ENCODE measurements at regions not wholly inside any gene's neighbourhood (a gene's known extent, or its start where the extent isn't known, plus 50 kb on each side); places are given as distances from the start of the nearest gene placed in this dataset.

DNA sequence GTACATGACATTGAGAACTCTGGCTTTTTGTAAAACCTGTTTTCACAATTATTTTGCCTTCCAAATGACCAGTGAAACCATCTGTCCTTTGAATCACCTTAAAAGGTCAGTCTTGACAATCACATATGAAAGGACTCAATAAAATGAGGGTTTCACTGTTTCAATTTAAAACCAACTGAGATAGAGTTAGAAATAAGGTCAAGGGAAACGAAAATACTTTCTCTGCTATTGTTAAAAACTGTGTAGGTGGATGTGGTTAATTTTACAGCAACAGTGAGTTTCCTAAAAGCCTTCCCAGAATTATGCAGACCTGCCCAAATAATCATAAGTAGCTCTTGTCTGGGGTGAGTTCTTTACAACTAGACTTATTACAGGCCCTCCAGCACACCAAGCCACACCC lies 839.9 kb downstream of the RAB28 start:
- TF ChIP-seq, protein P1, sequence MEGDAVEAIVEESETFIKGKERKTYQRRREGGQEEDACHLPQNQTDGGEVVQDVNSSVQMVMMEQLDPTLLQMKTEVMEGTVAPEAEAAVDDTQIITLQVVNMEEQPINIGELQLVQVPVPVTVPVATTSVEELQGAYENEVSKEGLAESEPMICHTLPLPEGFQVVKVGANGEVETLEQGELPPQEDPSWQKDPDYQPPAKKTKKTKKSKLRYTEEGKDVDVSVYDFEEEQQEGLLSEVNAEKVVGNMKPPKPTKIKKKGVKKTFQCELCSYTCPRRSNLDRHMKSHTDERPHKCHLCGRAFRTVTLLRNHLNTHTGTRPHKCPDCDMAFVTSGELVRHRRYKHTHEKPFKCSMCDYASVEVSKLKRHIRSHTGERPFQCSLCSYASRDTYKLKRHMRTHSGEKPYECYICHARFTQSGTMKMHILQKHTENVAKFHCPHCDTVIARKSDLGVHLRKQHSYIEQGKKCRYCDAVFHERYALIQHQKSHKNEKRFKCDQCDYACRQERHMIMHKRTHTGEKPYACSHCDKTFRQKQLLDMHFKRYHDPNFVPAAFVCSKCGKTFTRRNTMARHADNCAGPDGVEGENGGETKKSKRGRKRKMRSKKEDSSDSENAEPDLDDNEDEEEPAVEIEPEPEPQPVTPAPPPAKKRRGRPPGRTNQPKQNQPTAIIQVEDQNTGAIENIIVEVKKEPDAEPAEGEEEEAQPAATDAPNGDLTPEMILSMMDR (IDR thresholded peaks at IDR 0.05 in 2 of 3, conservative IDR thresholded peaks at IDR 0.05 in 1 of 3; ENCODE audit: borderline replicate concordance in 1 of 3, insufficient read depth in 1 of 3, low read depth in 2 of 3, low read length in 2 of 3), result no peak
- TF ChIP-seq EZH2 (IDR thresholded peaks at IDR 0.05), result no peak
- no peak for TF ChIP-seq POLR2A (IDR thresholded peaks at IDR 0.05; ENCODE audit: borderline replicate concordance, extremely low read depth, insufficient read depth, insufficient read length)
- no peak for TF ChIP-seq EZH2phosphoT487 (IDR thresholded peaks at IDR 0.05; ENCODE audit: borderline replicate concordance)
- TF ChIP-seq TCF7L2 (IDR thresholded peaks at IDR 0.05; ENCODE audit: borderline replicate concordance, extremely low read depth, insufficient read depth, insufficient read length), result no peak
- no peak for TF ChIP-seq CBX3 (IDR thresholded peaks at IDR 0.05; ENCODE audit: low read depth)
- no peak for TF ChIP-seq POLR2AphosphoS5 (IDR thresholded peaks at IDR 0.05; ENCODE audit: low read depth, low read length)
- no peak for TF ChIP-seq ELF1 (IDR thresholded peaks at IDR 0.05; ENCODE audit: borderline replicate concordance, low read depth)
